Stimulated activated naive B cell treated with anti-CD40 and anti-IgM and Interleukin-4, amounts not matched to agents 10 μg/mL and 1 μg/mL and 100 μg/mL, for 72 hours (primary cell): ENCODE measurements at regions not wholly inside any gene's neighbourhood (a gene's known extent, or its start where the extent isn't known, plus 50 kb on each side); places are given as distances from the start of the nearest gene placed in this dataset.
"Not testable (repeated sequence)": the region's sequence is repeated elsewhere in the genome, so short reads cannot be mapped to it uniquely, and the experiment has no call there.

Experiments used
- ATAC-seq, 2 donors: fragments of 150-1000 bp; cut with Tn5 transposase; replicated peaks; 2 replicates each; pipeline ENCODE4 v1.10.0; 2021; ENCODE audit warnings: moderate library complexity in 1 of 2
- DNase-seq: peaks from one replicate; pipeline ENCODE4 v3.0.0; 2021
- H3K27ac Mint-ChIP-seq: one replicate; pipeline ENCODE4 v1.8.0; 2022; ENCODE audit warnings: mild to moderate bottlenecking, mixed read lengths
- H3K27me3 Mint-ChIP-seq, 2 donors: one replicate each; pipeline ENCODE4 v1.8.0; 2022; ENCODE audit warnings: mixed read lengths in 2 of 2
- H3K36me3 Mint-ChIP-seq, 2 donors: one replicate each; pipeline ENCODE4 v1.8.0; 2022; ENCODE audit warnings: mixed read lengths in 2 of 2, mild to moderate bottlenecking in 1 of 2
- H3K4me1 Mint-ChIP-seq, 2 donors: one replicate each; pipeline ENCODE4 v1.8.0; 2022; ENCODE audit warnings: mixed read lengths in 2 of 2, mild to moderate bottlenecking in 1 of 2
- H3K4me3 Mint-ChIP-seq, 2 donors: one replicate each; pipeline ENCODE4 v1.8.0; 2022; ENCODE audit warnings: mild to moderate bottlenecking in 2 of 2, mixed read lengths in 2 of 2, moderate library complexity in 1 of 2
- H3K9me3 Mint-ChIP-seq, 2 donors: one replicate each; pipeline ENCODE4 v1.8.0; 2022; ENCODE audit warnings: mixed read lengths in 2 of 2, mild to moderate bottlenecking in 1 of 2

GRCh38 chrX:1111601-1112300, 100.7 kb downstream of the CRLF2 start:
- Mint-ChIP-seq H3K36me3 (no peaks in the 10 kb centered on the region), H3K4me3 (peak overlapping the region; percentile 27 to 56), H3K9me3 (peaks cover 3 to 4% of the 10 kb centered on the region in 2 donors), H3K27me3 (peaks cover 52 to 75% of the 10 kb centered on the region in 2 donors), H3K27ac (no peak overlapping the region), H3K4me1 (peaks cover 1 to 14% of the 10 kb centered on the region in 2 donors)
- DNase-seq (no peak), ATAC-seq (peak in 1 of 2 donors; percentile 25)

GRCh38 chrX:1109580-1110119, 102.8 kb downstream of the CRLF2 start:
- no peak overlapping the region for H3K27ac Mint-ChIP-seq
- peaks cover 3 to 4% of the 10 kb centered on the region in 2 donors for H3K9me3 Mint-ChIP-seq
- H3K36me3 Mint-ChIP-seq, result no peaks in the 10 kb centered on the region
- peaks cover 3 to 14% of the 10 kb centered on the region in 2 donors for H3K4me1 Mint-ChIP-seq
- peaks cover 53 to 75% of the 10 kb centered on the region in 2 donors for H3K27me3 Mint-ChIP-seq
- DNase-seq, result no peak
- no peak for ATAC-seq
- H3K4me3 Mint-ChIP-seq, result no peak overlapping the region

- H3K4me1 Mint-ChIP-seq, result peaks cover 3 to 14% of the 10 kb centered on the region in 2 donors
- H3K36me3 Mint-ChIP-seq, result no peaks in the 10 kb centered on the region
- ATAC-seq (no peak), DNase-seq (no peak)
- H3K4me3 Mint-ChIP-seq, result no peak overlapping the region
- H3K27me3 Mint-ChIP-seq, result peaks cover 52 to 71% of the 10 kb centered on the region in 2 donors
- H3K27ac Mint-ChIP-seq, result no peak overlapping the region
- peaks cover 3 to 4% of the 10 kb centered on the region in 2 donors for H3K9me3 Mint-ChIP-seq
Observed at GRCh38 chrX:1108501-1109445, 103.7 kb downstream of the CRLF2 start.

- DNase-seq, result no peak
- Mint-ChIP-seq H3K9me3 (peaks cover 3 to 4% of the 10 kb centered on the region in 2 donors), H3K4me3 (no peak overlapping the region), H3K27me3 (peaks cover 43 to 53% of the 10 kb centered on the region in 2 donors), H3K4me1 (peaks cover 3 to 5% of the 10 kb centered on the region in 2 donors), H3K27ac (no peak overlapping the region), H3K36me3 (no peaks in the 10 kb centered on the region)
- no peak for ATAC-seq
Observed at GRCh38 chrX:1106478-1107210, 105.8 kb downstream of the CRLF2 start.

GRCh38 chrX:1105671-1106419, 106.6 kb downstream of the CRLF2 start:
- H3K36me3 Mint-ChIP-seq, result no peaks in the 10 kb centered on the region
- no peak overlapping the region for H3K4me3 Mint-ChIP-seq
- peaks cover 0 to 2% of the 10 kb centered on the region in 2 donors for H3K4me1 Mint-ChIP-seq
- H3K27ac Mint-ChIP-seq, result no peak overlapping the region
- peaks cover 3 to 4% of the 10 kb centered on the region in 2 donors for H3K9me3 Mint-ChIP-seq
- ATAC-seq (no peak), DNase-seq (no peak)
- peaks cover 36 to 45% of the 10 kb centered on the region in 2 donors for H3K27me3 Mint-ChIP-seq

GRCh38 chrX:1105031-1105430, 107.4 kb downstream of the CRLF2 start:
- not testable (repeated sequence) for ATAC-seq, H3K27ac Mint-ChIP-seq, DNase-seq, H3K4me3 Mint-ChIP-seq, H3K9me3 Mint-ChIP-seq, H3K36me3 Mint-ChIP-seq, H3K4me1 Mint-ChIP-seq
- peaks cover 39 to 48% of the 10 kb centered on the region in 2 donors for H3K27me3 Mint-ChIP-seq

GRCh38 chrX:1103360-1103759, 109.1 kb downstream of the CRLF2 start:
- Mint-ChIP-seq H3K36me3 (no peaks in the 10 kb centered on the region), H3K4me3 (no peak overlapping the region), H3K27me3 (peaks cover 39 to 43% of the 10 kb centered on the region in 2 donors), H3K27ac (no peak overlapping the region), H3K4me1 (peaks cover 0 to 2% of the 10 kb centered on the region in 2 donors), H3K9me3 (no peaks in the 10 kb centered on the region)
- ATAC-seq (no peak), DNase-seq (no peak)

GRCh38 chrX:1102786-1103185, 109.7 kb downstream of the CRLF2 start:
- no peaks in the 10 kb centered on the region for H3K9me3 Mint-ChIP-seq
- peaks cover 0 to 2% of the 10 kb centered on the region in 2 donors for H3K4me1 Mint-ChIP-seq
- no peak overlapping the region for H3K4me3 Mint-ChIP-seq
- H3K36me3 Mint-ChIP-seq, result no peaks in the 10 kb centered on the region
- no peak for ATAC-seq
- H3K27me3 Mint-ChIP-seq, result peaks cover 34 to 41% of the 10 kb centered on the region in 2 donors
- H3K27ac Mint-ChIP-seq, result no peak overlapping the region
- no peak for DNase-seq

- H3K4me1 Mint-ChIP-seq, H3K9me3 Mint-ChIP-seq, H3K36me3 Mint-ChIP-seq, H3K4me3 Mint-ChIP-seq, DNase-seq, H3K27ac Mint-ChIP-seq, ATAC-seq: not testable (repeated sequence)
- peaks cover 33 to 36% of the 10 kb centered on the region in 2 donors for H3K27me3 Mint-ChIP-seq
Observed at GRCh38 chrX:1102221-1102620, 110.2 kb downstream of the CRLF2 start.

- ATAC-seq, result no peak
- no peak for DNase-seq
- Mint-ChIP-seq H3K4me3 (no peak overlapping the region), H3K4me1 (no peaks in the 10 kb centered on the region), H3K9me3 (peaks cover 7 to 9% of the 10 kb centered on the region in 2 donors), H3K36me3 (peaks cover 3 to 7% of the 10 kb centered on the region in 2 donors), H3K27ac (no peak overlapping the region), H3K27me3 (peaks cover 14 to 21% of the 10 kb centered on the region in 2 donors)
Observed at GRCh38 chrX:1099146-1099770, 113.2 kb downstream of the CRLF2 start.

- peaks cover 14 to 22% of the 10 kb centered on the region in 2 donors for H3K27me3 Mint-ChIP-seq
- H3K4me3 Mint-ChIP-seq, result no peak overlapping the region
- peaks cover 7 to 9% of the 10 kb centered on the region in 2 donors for H3K9me3 Mint-ChIP-seq
- no peaks in the 10 kb centered on the region for H3K4me1 Mint-ChIP-seq
- H3K36me3 Mint-ChIP-seq, result peaks cover 3 to 7% of the 10 kb centered on the region in 2 donors
- DNase-seq (no peak), ATAC-seq (no peak)
- H3K27ac Mint-ChIP-seq, result no peak overlapping the region
Observed at GRCh38 chrX:1097328-1097727, 115.1 kb downstream of the CRLF2 start.

GRCh38 chrX:1094566-1095333, 117.7 kb downstream of the CRLF2 start:
- Mint-ChIP-seq H3K4me1 (no peaks in the 10 kb centered on the region), H3K9me3 (peaks cover 7 to 9% of the 10 kb centered on the region in 2 donors), H3K27me3 (peaks cover 6 to 14% of the 10 kb centered on the region in 2 donors), H3K27ac (no peak overlapping the region), H3K36me3 (peaks cover 3 to 7% of the 10 kb centered on the region in 2 donors), H3K4me3 (no peak overlapping the region)
- no peak for ATAC-seq
- DNase-seq, result no peak
